GM21367 (cell line): ENCODE measurements at regions not wholly inside any gene's neighbourhood (a gene's known extent, or its start where the extent isn't known, plus 50 kb on each side); places are given as distances from the start of the nearest gene placed in this dataset.
"Not testable (repeated sequence)": the region's sequence is repeated elsewhere in the genome, so short reads cannot be mapped to it uniquely, and the experiment has no call there.

ENCODE experiments used
- ATAC-seq: cut with Tn5 transposase; IDR thresholded peaks from one replicate; pipeline ENCODE4 v1.9.1; 2021; ENCODE audit not compliant: unreplicated experiment

DNA sequence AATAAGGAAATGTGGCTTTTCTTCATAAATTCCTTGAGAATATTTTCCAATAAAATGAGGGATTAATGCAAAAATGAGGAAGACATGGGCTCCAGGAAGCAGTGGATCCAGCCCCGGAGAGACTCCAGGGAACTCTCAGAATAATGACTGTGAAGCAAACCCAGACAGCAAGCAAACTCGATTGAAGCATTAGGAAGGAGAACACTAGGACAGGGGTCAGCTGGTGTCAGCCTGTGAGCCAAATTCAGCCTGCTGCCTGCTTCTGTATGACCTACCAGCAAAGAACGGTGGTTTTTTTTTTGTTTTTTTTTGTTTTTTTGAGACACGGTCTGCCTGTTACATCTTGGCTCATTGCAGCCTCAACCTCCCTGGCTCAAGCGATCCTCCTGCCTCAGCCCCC lies 133.9 kb upstream of the FOXN2 start:
- no peak for ATAC-seq

DNA sequence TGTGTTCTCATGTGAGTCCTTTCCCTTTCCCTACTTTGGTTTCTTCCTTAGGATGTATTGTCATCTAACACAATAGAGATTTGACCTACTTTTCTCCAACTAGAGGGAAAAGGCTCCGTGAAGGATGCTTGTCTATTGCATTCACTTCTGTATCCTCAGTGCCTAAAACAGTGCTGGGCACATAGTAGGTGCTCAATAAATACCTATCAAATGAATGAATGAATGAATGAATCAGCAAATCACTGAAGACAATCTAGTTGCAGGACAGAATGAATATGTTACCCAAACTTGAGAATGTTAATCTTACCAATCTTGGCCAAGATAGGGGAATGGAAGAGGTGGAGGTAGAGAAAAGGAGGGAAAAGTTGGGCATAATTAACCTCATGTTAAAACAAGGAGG lies 131.2 kb upstream of the FOXN2 start:
- ATAC-seq = no peak

DNA sequence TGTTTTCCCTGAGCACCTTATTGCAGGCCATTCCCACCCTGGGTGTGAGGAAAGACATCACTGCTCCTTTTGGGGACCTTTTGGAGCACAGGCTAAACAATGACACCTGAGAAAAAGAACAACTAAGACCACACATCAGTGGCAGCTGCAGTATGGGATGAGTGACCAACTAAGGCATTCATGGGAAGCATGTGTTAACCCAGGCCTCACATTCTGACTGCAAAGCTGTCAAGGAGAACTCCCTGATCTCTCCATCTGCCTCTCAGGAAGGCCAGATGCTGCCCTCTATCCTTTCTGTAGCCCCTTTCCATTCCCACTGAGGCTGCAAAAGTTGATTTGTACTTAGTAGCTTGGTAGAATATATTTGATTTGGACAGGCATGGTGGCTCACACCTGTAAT lies 130.5 kb upstream of the FOXN2 start:
- ATAC-seq = no peak

DNA sequence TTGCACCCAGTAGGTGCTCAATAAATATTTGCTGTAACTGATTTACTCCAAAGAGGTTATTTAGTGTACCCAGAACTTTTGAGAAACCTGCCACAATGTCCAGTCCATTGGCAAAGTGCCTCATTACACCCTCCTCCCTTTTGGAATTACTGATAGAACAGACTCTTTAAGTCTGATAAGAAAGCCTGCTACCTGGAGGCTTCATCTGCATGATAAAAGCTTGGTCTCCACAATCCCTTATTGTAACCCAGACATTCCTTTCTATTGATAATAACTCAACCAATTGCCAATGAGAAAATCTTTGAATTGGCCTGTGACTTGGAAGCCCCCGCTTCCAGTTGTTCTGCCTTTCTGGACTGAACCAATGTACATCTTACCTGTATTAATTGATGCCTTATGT lies 127.0 kb upstream of the FOXN2 start:
- ATAC-seq = no peak

DNA sequence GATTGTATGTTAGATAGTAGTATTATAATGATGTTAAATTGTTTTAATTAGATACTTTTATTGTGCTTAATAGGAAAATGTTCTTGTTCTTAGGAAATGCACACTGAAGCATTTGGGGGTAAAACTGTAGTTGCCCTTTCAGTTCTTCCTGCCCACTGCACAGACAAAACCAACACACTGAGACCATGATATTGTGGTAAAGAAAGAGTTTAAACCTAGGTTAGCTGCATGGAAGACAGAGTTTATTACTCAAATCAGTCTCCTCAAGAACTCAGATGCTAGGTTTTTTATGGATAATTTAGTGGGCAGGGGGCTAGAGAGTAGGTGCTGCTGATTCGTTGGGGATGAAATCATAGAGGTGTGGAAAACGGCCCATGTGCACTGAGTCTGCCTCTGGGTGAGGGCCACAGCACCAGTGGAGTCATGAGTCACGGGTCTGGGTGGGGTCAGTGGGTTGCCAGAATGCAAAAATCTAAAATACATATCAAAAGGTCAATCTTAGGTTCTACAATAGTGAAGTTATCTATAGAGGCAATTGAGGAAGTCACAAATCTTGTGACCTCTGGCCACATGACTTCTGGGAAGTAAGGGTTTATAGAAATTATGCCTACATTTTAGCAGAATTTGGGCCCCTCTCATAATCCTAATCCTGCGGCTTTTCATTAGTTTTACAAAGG lies 124.8 kb upstream of the FOXN2 start:
- no peak for ATAC-seq

DNA sequence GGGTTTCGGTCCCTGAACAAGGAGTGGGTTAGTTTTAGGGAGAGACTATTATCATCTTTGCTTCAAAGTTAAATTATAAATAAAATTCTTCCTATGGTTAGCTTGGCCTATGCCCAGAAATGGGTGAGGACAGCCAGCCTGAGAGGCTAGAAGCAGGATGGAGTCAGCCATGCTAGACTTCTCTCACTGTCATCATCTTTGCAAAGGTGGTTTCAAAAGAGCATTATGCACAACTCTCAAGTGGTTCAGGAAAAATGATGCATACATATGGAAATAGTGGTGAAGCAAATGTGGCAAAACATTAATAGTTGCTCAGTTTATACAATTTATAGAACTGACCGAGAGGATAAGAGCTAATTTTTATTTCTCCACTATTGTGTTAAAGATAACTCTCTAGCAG lies 124.3 kb upstream of the FOXN2 start:
- ATAC-seq = no peak

DNA sequence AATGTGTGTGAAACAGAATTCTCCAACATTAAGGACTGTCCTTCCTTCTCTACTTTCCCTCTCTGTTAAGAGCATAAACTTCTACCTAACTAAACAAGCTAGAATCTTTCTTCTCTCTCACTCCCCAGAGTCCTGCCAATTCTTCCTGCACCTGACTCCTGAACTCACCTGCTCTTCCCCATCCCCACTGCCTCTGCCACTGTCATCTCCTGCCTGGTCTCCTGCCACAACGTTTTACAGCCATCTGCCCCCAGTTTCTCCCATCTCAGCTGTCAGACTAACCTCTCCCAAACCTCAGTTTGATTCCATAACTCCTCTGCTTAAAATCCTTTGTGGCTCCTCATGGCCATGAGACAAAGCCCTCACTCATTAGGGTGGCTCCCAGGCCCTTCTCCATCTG lies 119.8 kb upstream of the FOXN2 start:
- ATAC-seq = no peak

DNA sequence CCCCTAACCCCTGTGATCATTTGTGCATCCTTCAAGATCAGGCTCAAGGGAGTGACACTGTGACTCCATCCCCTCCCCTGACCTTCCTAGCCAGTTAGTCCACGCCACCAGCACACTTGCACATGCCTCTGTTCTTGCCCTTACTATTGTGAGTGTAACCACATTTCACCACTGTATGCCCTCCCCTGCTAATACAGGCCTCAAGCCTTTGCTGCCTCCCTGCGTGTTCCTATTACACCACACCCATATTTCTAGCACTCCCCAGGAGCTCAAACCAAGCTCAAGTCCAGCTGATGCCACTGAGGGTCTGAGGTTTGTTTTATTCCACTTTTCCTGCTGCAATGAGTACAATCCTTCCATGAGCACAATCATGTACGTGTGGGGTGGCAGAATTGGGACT lies 119.3 kb upstream of the FOXN2 start:
- ATAC-seq = no peak

DNA sequence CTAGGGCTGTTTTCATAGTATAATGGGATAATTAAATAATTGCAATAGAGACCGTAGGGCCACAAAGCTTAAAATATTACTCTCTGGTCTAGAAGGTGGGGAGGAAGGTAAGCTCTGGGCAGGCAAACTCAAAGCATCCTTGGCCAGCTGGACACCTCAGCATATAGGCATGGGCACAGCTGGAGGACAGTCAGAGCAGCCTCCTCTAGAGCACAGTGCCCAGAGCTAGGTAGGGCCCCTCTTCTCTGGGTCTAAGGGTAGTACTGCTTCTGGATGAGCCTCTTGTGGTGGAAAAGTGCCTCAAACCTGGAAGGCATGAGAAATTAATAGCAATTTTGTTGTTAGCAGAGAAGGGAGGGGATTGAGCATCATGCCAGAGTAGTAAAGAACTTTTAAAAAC lies 116.9 kb upstream of the FOXN2 start:
- ATAC-seq = no peak

DNA sequence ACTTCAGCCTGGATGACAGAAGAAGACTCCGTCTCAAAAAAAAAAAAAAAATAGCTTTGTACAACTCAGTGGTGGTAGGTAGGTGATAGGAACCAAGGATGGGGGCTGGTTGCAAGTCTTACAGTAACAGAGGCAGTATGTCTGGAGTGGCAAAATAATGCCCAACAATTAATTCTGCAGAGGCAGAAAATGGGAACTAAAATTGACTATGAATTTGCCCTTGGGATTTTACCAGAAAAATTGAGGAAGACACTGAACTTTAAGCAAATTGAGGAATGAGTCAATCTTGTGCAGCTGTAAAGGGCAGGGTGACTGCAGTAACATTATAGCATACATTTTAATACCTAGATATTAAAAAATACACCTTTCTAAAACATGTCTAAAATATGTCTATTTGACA lies 116.1 kb upstream of the FOXN2 start:
- no peak for ATAC-seq

DNA sequence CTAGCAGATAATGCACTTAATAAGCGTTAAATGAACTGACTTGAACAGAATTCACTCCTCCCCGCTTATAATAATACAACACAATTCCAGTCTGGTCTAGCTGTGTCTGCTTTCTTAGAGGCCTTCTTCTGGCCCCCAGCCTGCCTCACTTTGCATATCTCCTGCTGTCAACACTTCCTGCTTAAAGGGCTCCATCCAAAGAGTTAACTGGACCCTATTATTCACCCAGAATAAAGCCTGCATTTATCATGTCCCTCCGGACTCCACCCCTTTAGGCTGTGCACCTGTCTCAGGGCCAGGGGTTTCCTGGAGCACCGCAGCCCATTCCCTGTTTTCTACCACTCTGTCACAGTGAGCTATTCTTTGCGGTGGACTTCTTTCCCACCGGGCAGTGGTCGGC lies 115.4 kb upstream of the FOXN2 start:
- no peak for ATAC-seq

DNA sequence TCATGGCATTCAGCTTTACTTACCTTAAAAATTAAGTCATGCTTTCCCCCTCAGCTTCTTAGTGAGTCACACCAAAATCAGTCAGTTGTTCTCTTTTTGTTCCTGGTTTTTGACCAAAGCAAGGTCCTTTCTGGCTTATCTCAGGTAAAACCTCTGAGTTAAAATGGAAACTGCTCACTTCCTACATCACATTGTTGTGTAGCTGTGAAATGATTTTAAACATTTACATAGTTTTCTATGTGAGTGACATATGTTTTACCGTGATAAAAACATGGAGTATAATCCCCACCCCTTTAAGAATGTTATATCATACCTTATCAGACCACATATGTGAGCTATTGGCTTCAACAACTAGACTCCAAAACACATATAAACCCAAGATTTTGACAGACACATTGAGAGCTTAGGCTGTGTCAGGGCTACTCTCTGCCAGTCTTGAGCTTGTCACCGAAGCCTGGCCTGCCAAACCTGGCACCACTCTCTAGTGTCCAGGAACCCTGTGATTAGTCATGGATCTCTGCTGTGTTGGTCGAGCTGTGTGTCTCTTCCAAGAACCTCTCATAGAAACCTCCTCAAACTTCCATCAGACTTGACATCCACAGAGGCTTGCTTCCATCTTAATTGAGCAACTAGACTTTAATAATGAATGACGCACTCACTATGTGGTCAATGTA lies 113.7 kb upstream of the FOXN2 start:
- peak; percentile 61 for ATAC-seq

DNA sequence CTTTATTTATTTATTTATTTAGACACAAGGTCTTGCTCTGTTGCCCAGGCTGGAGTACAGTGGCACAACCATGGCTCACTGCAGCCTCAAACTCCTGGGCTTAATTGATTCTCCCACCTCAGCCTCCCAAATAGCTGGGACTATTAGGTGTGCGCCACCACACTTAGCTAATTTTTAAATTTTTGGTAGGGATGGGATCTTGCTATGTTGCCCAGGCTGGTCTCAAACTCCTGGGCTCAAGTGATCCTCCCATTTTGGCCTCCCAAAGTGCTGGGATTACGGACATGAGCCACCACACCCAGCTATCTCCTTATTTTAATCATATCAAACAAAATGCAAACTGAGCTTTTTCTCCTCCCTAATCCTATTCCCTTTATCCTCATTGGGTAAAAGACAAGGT lies 113.0 kb upstream of the FOXN2 start:
- ATAC-seq = not testable (repeated sequence)

DNA sequence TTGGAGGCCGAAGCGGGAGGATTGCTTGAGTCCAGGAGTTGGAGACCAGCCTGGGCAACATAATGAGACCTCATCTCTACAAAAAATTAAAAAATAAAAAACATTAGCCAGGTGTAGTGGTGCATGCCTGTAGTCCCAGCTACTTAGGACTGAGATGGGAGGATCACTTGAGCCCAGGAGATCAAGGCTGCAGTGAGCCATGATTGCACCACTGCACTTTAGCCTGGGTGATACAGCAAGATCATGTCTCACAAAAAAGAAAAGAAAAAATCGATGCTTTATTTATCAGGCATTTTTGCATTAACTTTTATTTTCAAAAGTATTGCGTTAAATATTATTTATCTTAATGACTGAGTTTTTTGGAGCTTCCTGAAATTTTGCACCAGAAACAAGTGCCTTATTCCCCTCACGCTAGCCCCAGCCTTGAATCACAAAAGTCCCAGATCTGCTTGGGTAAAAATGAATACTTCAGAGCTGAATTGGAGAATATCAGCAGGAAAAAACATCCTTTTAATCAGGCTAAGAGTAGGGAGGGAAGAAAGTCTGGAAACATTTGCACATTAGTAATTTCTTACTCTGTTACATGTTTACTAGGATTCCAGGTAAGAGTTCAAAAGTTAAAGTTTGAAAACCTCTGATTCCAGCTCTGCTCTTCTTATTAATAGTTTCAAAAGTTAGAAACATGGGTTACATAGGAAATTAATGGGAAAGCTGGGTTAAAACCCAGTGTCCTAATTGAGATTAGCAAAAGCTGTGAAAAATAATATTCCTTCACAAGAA lies 111.4 kb upstream of the FOXN2 start:
- no peak for ATAC-seq

DNA sequence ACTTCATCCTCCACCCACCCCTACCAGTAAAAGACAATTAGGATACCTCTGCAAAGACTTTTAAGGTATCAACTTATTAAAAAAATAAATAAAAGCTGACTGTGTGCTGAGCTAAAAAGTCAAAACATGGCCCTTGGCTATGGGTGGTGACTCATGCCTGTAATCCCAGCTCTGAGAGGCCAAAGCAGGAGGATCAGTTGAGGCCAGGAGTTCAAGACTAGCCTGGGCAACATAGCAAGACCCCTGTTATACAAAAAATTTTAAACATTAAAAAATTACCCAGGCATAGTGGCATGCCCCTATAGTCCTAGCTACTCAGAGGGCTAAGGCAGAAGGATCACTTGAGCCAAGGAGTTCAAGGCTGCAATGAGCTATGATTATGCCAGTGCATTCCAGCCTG lies 110.8 kb upstream of the FOXN2 start:
- no peak for ATAC-seq

DNA sequence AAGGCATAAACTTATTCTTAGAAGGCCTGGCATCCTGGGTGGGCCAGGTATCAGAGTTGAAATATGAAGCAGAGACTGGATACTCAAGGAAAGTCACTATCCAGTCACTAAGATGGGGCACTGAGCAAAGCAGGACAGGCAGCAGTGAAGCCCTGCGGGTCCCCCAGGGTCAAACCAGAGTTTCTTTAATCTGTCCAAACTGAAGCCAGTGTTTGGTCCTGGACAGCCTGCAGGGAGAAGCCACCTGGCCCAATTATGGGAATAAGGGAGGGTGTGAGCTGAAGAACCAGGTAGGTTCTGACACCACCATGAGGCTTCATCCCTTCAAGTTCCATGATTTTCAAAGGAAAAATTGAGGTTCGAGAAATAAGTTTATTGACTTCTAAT lies 109.7 kb upstream of the FOXN2 start:
- no peak for ATAC-seq

DNA sequence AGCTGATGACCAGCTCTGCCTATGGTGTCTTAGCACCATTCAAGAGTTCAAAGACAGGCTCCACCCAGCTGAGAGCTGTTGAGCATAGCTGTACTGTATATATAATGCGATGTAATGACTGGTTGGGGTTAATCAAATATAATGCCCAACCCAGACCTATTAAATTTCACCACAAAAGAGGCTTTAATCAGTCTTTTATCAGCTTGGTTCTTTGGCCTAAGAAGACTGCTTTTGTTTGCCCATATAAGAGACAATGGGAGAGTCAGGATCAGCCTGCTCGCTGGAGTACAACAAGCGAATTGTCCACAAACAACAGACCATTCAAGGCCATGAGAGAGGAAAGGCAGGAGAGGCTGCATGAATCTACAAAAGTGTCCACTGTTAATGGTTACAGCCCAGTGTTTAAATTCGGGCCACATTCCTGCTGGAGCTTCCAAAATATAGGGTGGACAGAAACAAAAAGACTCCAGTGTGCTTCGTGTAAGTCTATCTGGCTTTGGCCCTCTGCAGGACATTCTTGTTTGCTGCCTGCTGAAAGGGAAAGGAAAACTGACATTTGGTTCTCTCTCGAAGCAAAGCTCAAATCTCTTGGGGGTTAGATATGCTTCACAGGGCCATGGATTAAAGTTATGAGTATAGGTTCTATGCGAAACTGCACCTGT lies 109.2 kb upstream of the FOXN2 start:
- peak; percentile 80 for ATAC-seq

DNA sequence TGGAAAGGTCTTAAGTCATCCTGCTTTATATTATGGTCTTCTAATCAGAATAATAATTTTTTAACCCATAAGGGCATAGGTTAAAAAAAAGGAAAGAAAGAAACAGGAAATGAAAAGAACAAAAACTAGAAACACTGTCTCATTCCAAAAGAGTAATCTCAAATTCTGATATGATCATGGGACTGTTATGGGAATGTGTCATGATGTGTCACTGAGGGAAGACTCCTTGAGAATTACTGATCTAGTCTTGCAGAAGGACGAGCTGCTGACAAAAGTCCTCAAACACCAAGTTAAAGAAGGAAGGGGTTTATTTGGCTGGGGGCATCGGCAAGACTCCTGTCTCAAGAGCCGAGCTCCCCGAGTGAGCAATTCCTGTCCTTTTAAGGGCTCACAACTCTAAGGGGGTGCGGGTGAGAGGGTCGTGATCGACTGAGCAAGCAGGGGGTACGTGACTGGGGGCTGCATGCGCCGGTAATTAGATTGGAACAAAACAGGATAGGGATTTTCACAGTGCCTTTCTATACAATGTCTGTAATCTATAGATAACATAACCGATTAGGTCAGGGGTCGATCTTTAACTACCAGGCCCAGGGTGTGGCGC lies 108.3 kb upstream of the FOXN2 start:
- not testable (repeated sequence) for ATAC-seq

DNA sequence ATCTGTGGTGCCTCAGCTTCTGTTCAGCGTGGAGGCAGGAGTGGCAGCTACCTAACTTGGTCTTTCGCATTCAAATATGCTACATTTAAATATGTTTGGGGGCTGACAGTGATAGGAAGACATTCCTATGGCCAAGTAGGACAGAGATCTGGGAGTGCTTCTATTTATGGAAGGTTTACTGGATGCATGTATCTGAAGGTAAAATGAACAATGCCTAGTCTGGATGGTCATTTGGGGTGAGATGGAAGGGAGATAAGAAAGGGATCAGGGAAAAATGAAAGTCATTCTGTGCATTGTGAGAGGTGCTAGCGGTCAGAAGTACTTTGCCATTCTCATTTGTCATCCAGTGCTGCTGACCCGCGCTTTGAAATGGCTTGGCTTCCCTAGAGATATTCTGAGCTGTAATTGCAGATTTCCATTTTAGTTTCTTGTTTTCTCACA lies 107.3 kb upstream of the FOXN2 start:
- no peak for ATAC-seq

DNA sequence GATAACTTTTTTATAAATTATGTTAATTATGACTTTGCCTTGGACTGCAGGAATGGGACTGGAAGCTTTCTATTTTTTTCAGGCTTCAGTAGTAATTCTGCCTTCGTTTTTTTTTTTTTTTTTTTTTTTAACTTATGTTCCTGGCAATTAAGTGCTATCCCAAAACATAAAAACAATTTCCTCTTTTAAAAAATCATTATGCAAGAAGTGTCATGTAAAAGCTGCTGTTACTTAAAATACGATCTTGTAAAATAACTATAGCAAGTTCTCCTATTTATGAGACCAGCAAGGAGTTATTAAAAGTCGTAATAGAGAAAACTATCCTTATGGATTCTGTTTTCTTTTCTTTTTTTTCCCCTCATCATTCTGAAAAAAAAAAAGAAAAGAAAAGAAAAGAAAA lies 106.6 kb upstream of the FOXN2 start:
- ATAC-seq = no peak

DNA sequence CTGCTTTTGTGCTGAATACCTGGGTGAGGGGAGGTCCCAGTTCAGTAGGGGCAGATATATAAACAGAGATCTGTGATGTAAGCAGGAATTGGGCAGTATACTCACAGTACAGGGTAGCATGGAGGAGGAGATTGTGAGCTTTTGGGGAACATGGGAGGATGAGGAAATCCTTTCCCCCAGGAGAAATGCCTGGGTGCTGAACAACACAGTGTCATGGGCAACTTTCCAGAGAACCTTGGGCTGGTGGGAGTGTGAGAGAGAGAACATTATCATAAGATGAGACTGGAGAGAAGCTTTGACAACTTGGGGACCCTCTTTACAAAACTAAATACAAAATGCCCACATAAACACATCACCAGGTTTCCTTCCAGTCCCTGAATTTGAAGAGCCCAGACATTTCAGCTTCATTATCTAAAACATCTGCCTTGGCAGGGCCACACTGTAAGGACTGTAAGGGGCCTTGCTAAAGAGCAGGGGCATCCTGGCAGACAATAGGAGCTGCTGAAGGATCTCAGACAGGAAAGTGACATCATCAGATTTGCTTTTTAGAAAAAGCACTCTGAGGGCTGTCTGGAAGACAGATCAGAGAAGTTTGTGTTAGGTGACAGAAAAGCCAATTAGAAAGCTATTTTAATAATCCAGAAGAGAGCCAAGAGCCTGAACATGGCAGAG lies 105.1 kb upstream of the FOXN2 start:
- ATAC-seq = no peak
